NT2/D1 (cell line): ENCODE measurements at regions not wholly inside any gene's neighbourhood (a gene's known extent, or its start where the extent isn't known, plus 50 kb on each side); places are given as distances from the start of the nearest gene placed in this dataset.

Source experiments
- DNase-seq: peaks from one replicate; pipeline ENCODE4 v3.0.0-alpha.2; 2011; ENCODE audit warnings: low read depth, low spot score
- H3K27me3 ChIP-seq: 2 replicates; pipeline ENCODE4 v1.6.0; 2011; ENCODE audit warnings: mild to moderate bottlenecking; ENCODE audit not compliant: insufficient read length, insufficient read depth
- H3K36me3 ChIP-seq: 2 replicates; pipeline ENCODE4 v1.6.1; 2011; ENCODE audit warnings: mild to moderate bottlenecking, low read length, mixed read lengths; ENCODE audit not compliant: insufficient read depth, insufficient read length
- H3K4me1 ChIP-seq: 2 replicates; pipeline ENCODE4 v1.5.1; 2011; ENCODE audit not compliant: insufficient read depth, insufficient read length
- H3K4me3 ChIP-seq: 2 replicates; pipeline ENCODE4 v1.5.1; 2011; ENCODE audit warnings: low read depth; ENCODE audit not compliant: insufficient read length
- H3K9ac ChIP-seq: 2 replicates; pipeline ENCODE4 v1.6.0; 2011; ENCODE audit warnings: low read depth; ENCODE audit not compliant: insufficient read length
- H3K9me3 ChIP-seq: 2 replicates; pipeline ENCODE4 v1.5.1; 2011; ENCODE audit warnings: mild to moderate bottlenecking, low read length; ENCODE audit not compliant: insufficient read depth
- SUZ12 ChIP-seq: IDR thresholded peaks from 2 replicates; pipeline ENCODE4 v1.6.1; 2011; ENCODE audit not compliant: insufficient read length, insufficient read depth; ENCODE audit errors: extremely low read depth
- YY1 ChIP-seq: IDR thresholded peaks from 2 replicates; pipeline ENCODE4 v1.6.1; 2011; ENCODE audit not compliant: insufficient read length, insufficient read depth
- ZNF274 ChIP-seq: IDR thresholded peaks from 2 replicates; pipeline ENCODE4 v1.6.1; 2011; ENCODE audit warnings: mild to moderate bottlenecking, low read depth, low read length

- H3K9me3 ChIP-seq, result no peaks in the 10 kb centered on the region
- no peak overlapping the region for H3K4me3 ChIP-seq
- TF ChIP-seq ZNF274, result no peak
- no peak for TF ChIP-seq YY1
- no peak for TF ChIP-seq SUZ12
- H3K9ac ChIP-seq, result no peak overlapping the region
- peaks cover 4% of the 10 kb centered on the region for H3K4me1 ChIP-seq
- no peaks in the 10 kb centered on the region for H3K27me3 ChIP-seq
- DNase-seq, result no peak
- H3K36me3 ChIP-seq, result no peaks in the 10 kb centered on the region
These were observed 137.2 kb upstream of the NGF start for GRCh38 chr1:115475252-115475651.

- H3K4me3 ChIP-seq, result no peak overlapping the region
- H3K4me1 ChIP-seq, result peaks cover 2% of the 10 kb centered on the region
- H3K27me3 ChIP-seq, result no peaks in the 10 kb centered on the region
- H3K9ac ChIP-seq, result no peak overlapping the region
- H3K36me3 ChIP-seq, result no peaks in the 10 kb centered on the region
- DNase-seq, result no peak
- H3K9me3 ChIP-seq, result no peaks in the 10 kb centered on the region
- no peak for TF ChIP-seq SUZ12
- no peak for TF ChIP-seq ZNF274
- TF ChIP-seq YY1, result no peak
These were observed 136.0 kb upstream of the NGF start for GRCh38 chr1:115473986-115474565.

GRCh38 chr1:115469703-115470476, 131.8 kb upstream of the NGF start:
- Histone ChIP-seq H3K9me3 (no peaks in the 10 kb centered on the region), H3K4me3 (no peak overlapping the region), H3K27me3 (no peaks in the 10 kb centered on the region), H3K36me3 (no peaks in the 10 kb centered on the region), H3K9ac (peak overlapping the region; percentile 8), H3K4me1 (no peaks in the 10 kb centered on the region)
- TF ChIP-seq SUZ12 (no peak), YY1 (no peak), ZNF274 (no peak)
- peak; percentile 54 for DNase-seq

DNA sequence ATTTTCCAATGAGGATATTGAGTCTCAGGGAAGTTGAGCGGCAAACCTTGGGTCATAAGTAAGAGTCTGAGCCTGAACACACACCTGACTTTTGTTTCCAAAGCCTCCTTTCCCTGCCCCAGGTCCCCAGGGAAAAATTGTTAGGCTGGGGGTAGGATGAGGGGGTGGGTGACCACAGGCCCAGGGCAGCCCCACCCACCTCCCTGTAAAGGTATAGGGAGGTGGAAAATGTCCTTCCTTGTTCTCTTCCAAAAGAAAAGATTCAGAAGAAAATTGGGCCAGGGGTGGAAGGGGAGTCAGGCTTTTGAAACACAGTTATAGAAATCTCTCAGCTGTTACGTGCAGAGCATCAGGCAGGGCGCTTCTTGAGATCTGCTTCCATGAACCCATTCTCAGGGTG, 129.7 kb upstream of the NGF start:
- Histone ChIP-seq H3K4me3 (no peak overlapping the region), H3K4me1 (no peaks in the 10 kb centered on the region), H3K27me3 (no peaks in the 10 kb centered on the region), H3K36me3 (no peaks in the 10 kb centered on the region), H3K9me3 (no peaks in the 10 kb centered on the region), H3K9ac (no peak overlapping the region)
- TF ChIP-seq SUZ12 (no peak), ZNF274 (no peak), YY1 (no peak)
- no peak for DNase-seq

DNA sequence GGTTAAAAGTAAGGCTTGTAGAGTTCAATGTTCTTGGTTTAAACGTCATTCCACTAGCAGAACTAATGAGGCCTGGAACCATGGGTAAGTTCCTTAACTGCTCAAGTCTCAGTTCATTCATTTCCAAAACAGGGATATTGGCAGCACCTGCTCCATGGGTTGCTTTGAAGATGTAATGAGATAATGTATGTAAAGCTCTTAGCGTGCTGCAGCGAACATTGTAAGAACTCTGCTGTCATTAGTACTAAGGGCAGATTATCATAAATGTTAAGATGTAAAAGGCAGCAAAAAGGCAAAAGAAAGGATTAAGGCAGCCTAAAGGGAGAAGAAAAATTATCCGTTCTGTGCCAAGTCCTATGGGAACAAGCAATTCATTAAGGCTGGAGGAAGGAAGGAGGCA, 129.1 kb upstream of the NGF start:
- H3K9ac ChIP-seq, result no peak overlapping the region
- no peak for DNase-seq
- H3K4me1 ChIP-seq, result no peaks in the 10 kb centered on the region
- no peak overlapping the region for H3K4me3 ChIP-seq
- TF ChIP-seq YY1 (no peak), ZNF274 (no peak), SUZ12 (no peak)
- no peaks in the 10 kb centered on the region for H3K36me3 ChIP-seq
- H3K9me3 ChIP-seq, result no peaks in the 10 kb centered on the region
- H3K27me3 ChIP-seq, result no peaks in the 10 kb centered on the region

DNA sequence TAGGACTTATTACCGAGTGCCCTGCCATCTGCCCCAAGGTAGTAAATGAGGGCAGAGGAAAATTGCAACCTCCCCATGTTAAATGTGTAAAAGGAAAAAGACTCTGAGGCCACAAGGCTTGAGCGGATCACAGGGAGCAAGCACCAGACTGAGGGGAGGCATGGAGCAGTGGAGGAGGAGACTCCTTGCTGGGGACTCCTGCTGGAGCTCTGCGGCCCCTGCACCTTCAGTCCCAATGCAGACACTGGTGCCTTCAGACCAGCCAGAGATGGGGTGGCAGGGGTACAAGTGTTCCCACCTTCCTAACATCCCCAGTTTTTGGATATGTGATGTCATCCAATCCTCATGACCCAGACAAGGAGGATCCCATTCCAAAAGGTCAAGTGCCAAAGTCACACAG, 128.4 kb upstream of the NGF start:
- H3K9ac ChIP-seq, result no peak overlapping the region
- DNase-seq, result no peak
- TF ChIP-seq ZNF274 (no peak), SUZ12 (no peak), YY1 (no peak)
- no peaks in the 10 kb centered on the region for H3K36me3 ChIP-seq
- no peak overlapping the region for H3K4me3 ChIP-seq
- H3K4me1 ChIP-seq, result no peaks in the 10 kb centered on the region
- no peaks in the 10 kb centered on the region for H3K27me3 ChIP-seq
- no peaks in the 10 kb centered on the region for H3K9me3 ChIP-seq

GRCh38 chr1:115465802-115466363, 127.8 kb upstream of the NGF start:
- Histone ChIP-seq H3K9me3 (no peaks in the 10 kb centered on the region), H3K27me3 (no peaks in the 10 kb centered on the region), H3K9ac (no peak overlapping the region), H3K36me3 (no peaks in the 10 kb centered on the region), H3K4me1 (no peaks in the 10 kb centered on the region), H3K4me3 (no peak overlapping the region)
- DNase-seq, result no peak
- TF ChIP-seq ZNF274 (no peak), SUZ12 (no peak), YY1 (no peak)

DNA sequence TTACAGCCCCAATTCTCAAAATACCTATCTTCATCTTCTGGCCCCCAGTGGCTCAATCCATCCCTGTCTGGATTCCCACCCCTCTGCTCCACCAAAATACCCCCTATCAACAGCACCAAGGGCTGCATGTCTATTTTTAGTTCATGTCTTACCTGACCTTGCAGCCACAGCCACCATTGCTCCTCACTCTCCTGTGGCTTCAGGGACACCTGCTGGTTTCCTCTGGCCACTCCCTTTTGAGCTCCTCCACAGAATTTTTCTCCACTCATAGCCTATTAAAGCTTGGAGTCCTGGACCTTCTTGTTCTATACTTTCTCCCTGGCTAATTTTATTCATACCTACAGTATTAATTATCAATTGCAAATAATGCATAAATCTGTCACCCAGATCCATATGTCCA, 125.3 kb upstream of the NGF start:
- DNase-seq, result no peak
- Histone ChIP-seq H3K4me3 (no peak overlapping the region), H3K9ac (no peak overlapping the region), H3K27me3 (no peaks in the 10 kb centered on the region), H3K4me1 (no peaks in the 10 kb centered on the region), H3K9me3 (no peaks in the 10 kb centered on the region), H3K36me3 (no peaks in the 10 kb centered on the region)
- TF ChIP-seq YY1 (no peak), ZNF274 (no peak), SUZ12 (no peak)
